ENCODE measurements at regions not wholly inside any gene's neighbourhood (a gene's known extent, or its start where the extent isn't known, plus 50 kb on each side); places are given as distances from the start of the nearest gene placed in this dataset.

GRCh38 chr4:157576671-157577217 lies 356.2 kb downstream of the GRIA2 start:
- Histone ChIP-seq H3K4me1 (no peaks in the 10 kb centered on the region), H3K9me3 (no peaks in the 10 kb centered on the region), H3K27ac (no peak overlapping the region), H3K27me3 (no peaks in the 10 kb centered on the region), H3K4me3 (no peak overlapping the region), H3K36me3 (no peaks in the 10 kb centered on the region)
- TF ChIP-seq CTCF (IDR thresholded peaks at IDR 0.05) (no peak), POLR2A (IDR thresholded peaks at IDR 0.05) (no peak)
- no peak for DNase-seq

DNA sequence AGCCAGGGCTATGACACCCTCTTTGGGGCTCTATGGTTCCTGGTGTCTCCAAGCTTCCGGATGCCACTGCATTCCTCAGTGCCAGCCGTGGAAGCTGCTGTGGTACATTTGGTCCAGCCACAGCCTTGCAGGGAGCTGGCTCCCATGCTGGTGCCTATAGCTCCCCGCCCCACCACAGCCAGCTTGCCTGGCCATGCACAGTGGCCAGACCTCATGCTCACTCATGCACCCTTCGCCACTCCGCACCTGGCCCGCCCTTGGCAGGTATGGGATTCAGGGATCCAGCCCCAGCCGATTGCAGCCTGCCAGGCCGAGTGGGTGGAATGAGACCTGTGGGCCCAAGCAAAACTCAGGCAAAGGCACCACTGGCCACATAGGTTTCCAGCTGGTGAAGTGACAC lies 354.8 kb downstream of the GRIA2 start:
- Histone ChIP-seq H3K4me1 (no peaks in the 10 kb centered on the region), H3K36me3 (no peaks in the 10 kb centered on the region), H3K4me3 (no peak overlapping the region), H3K9me3 (no peaks in the 10 kb centered on the region), H3K27me3 (no peaks in the 10 kb centered on the region), H3K27ac (no peak overlapping the region)
- TF ChIP-seq CTCF (IDR thresholded peaks at IDR 0.05), result no peak
- no peak for TF ChIP-seq POLR2A (IDR thresholded peaks at IDR 0.05)
- no peak for DNase-seq

- DNase-seq, result no peak
- no peaks in the 10 kb centered on the region for H3K36me3 ChIP-seq
- H3K4me1 ChIP-seq, result no peaks in the 10 kb centered on the region
- no peaks in the 10 kb centered on the region for H3K27me3 ChIP-seq
- no peaks in the 10 kb centered on the region for H3K9me3 ChIP-seq
- H3K27ac ChIP-seq, result no peak overlapping the region
- H3K4me3 ChIP-seq, result no peak overlapping the region
- no peak for TF ChIP-seq POLR2A (IDR thresholded peaks at IDR 0.05)
- TF ChIP-seq CTCF (IDR thresholded peaks at IDR 0.05), result no peak
Observed at GRCh38 chr4:157574606-157575005, 354.1 kb downstream of the GRIA2 start.

- no peak for DNase-seq
- Histone ChIP-seq H3K27me3 (no peaks in the 10 kb centered on the region), H3K4me1 (no peaks in the 10 kb centered on the region), H3K4me3 (no peak overlapping the region), H3K9me3 (no peaks in the 10 kb centered on the region), H3K27ac (no peak overlapping the region), H3K36me3 (no peaks in the 10 kb centered on the region)
- TF ChIP-seq POLR2A (IDR thresholded peaks at IDR 0.05) (no peak), CTCF (IDR thresholded peaks at IDR 0.05) (no peak)
Observed at GRCh38 chr4:157572951-157573350, 352.4 kb downstream of the GRIA2 start.

GRCh38 chr4:157572284-157572683 lies 351.8 kb downstream of the GRIA2 start:
- Histone ChIP-seq H3K27me3 (no peaks in the 10 kb centered on the region), H3K27ac (no peak overlapping the region), H3K4me3 (no peak overlapping the region), H3K4me1 (no peaks in the 10 kb centered on the region), H3K9me3 (no peaks in the 10 kb centered on the region), H3K36me3 (no peaks in the 10 kb centered on the region)
- DNase-seq, result no peak
- TF ChIP-seq CTCF (IDR thresholded peaks at IDR 0.05), result no peak
- TF ChIP-seq POLR2A (IDR thresholded peaks at IDR 0.05), result no peak

GRCh38 chr4:157564771-157565170 lies 344.2 kb downstream of the GRIA2 start:
- H3K4me1 ChIP-seq, result no peaks in the 10 kb centered on the region
- H3K27me3 ChIP-seq, result no peaks in the 10 kb centered on the region
- no peaks in the 10 kb centered on the region for H3K9me3 ChIP-seq
- no peaks in the 10 kb centered on the region for H3K36me3 ChIP-seq
- H3K4me3 ChIP-seq, result no peak overlapping the region
- DNase-seq, result no peak
- TF ChIP-seq CTCF (IDR thresholded peaks at IDR 0.05) (no peak), POLR2A (IDR thresholded peaks at IDR 0.05) (no peak)
- no peak overlapping the region for H3K27ac ChIP-seq
